GM18870 (cell line): ENCODE measurements at regions not wholly inside any gene's neighbourhood (a gene's known extent, or its start where the extent isn't known, plus 50 kb on each side); places are given as distances from the start of the nearest gene placed in this dataset.
"Not testable (repeated sequence)": the region's sequence is repeated elsewhere in the genome, so short reads cannot be mapped to it uniquely, and the experiment has no call there.

Experiments used
- ATAC-seq: cut with Tn5 transposase; IDR thresholded peaks from one replicate; pipeline ENCODE4 v1.9.1; 2021; ENCODE audit warnings: moderate library complexity; ENCODE audit not compliant: unreplicated experiment

- ATAC-seq = not testable (repeated sequence)
These were observed 96.6 kb downstream of the ABCC12 start for GRCh38 chr16:48059190-48059589.

GRCh38 chr16:48057048-48057447, 98.7 kb downstream of the ABCC12 start:
- ATAC-seq = no peak

- peak; percentile 63 for ATAC-seq
These were observed 100.8 kb downstream of the ABCC12 start for GRCh38 chr16:48054881-48055601.

GRCh38 chr16:48053418-48053745, 102.4 kb downstream of the ABCC12 start:
- ATAC-seq = no peak

GRCh38 chr16:48052731-48053417, 102.9 kb downstream of the ABCC12 start:
- ATAC-seq = no peak

GRCh38 chr16:48050871-48051270, 104.9 kb downstream of the ABCC12 start:
- ATAC-seq = no peak

GRCh38 chr16:48049847-48050246, 105.9 kb downstream of the ABCC12 start:
- no peak for ATAC-seq

GRCh38 chr16:48047720-48048119, 108.1 kb downstream of the ABCC12 start:
- ATAC-seq = no peak

- ATAC-seq = no peak
These were observed 108.6 kb downstream of the ABCC12 start for GRCh38 chr16:48047241-48047640.

- ATAC-seq = no peak
These were observed 111.7 kb downstream of the ABCC12 start for GRCh38 chr16:48044117-48044516.

- ATAC-seq = no peak
These were observed 113.8 kb downstream of the ABCC12 start for GRCh38 chr16:48041981-48042421.

- no peak for ATAC-seq
These were observed 120.7 kb downstream of the ABCC12 start for GRCh38 chr16:48035142-48035541.

- ATAC-seq = no peak
These were observed 124.9 kb downstream of the ABCC12 start for GRCh38 chr16:48030926-48031325.

GRCh38 chr16:48029768-48030167, 126.0 kb downstream of the ABCC12 start:
- ATAC-seq = no peak

GRCh38 chr16:48025359-48025758, 130.4 kb downstream of the ABCC12 start:
- no peak for ATAC-seq

- no peak for ATAC-seq
These were observed 131.8 kb downstream of the ABCC12 start for GRCh38 chr16:48024042-48024441.

- ATAC-seq = no peak
These were observed 133.3 kb downstream of the ABCC12 start for GRCh38 chr16:48022496-48022895.

GRCh38 chr16:48020617-48021016, 135.2 kb downstream of the ABCC12 start:
- not testable (repeated sequence) for ATAC-seq

- ATAC-seq = no peak
These were observed 141.3 kb downstream of the ABCC12 start for GRCh38 chr16:48014349-48015135.

GRCh38 chr16:48013491-48013901, 142.3 kb downstream of the ABCC12 start:
- no peak for ATAC-seq

GRCh38 chr16:48011878-48012658, 143.7 kb downstream of the ABCC12 start:
- ATAC-seq = no peak
